Loucy (cell line): ENCODE measurements at regions not wholly inside any gene's neighbourhood (a gene's known extent, or its start where the extent isn't known, plus 50 kb on each side); places are given as distances from the start of the nearest gene placed in this dataset.
A peak's percentile ranks its signal among the peaks of the same experiment; 100 is the strongest.

Experiments
- H2AFZ ChIP-seq: fragments of 200-600 bp; sonication (generic); 2 replicates; pipeline ENCODE4 v1.6.0; 2016; ENCODE audit warnings: antibody characterized with exemption, mild to moderate bottlenecking, low read length, moderate library complexity
- H3F3A ChIP-seq: fragments of 200-600 bp; 2 replicates; pipeline ENCODE4 v1.6.0; 2016; ENCODE audit warnings: antibody characterized with exemption, low read depth, mild to moderate bottlenecking
- H3K27me3 ChIP-seq: fragments of 200-600 bp; sonication (generic); 2 replicates; pipeline ENCODE4 v1.6.1; 2014; ENCODE audit warnings: low read length, mild to moderate bottlenecking; ENCODE audit not compliant: insufficient read depth, poor library complexity, severe bottlenecking
- H3K36me3 ChIP-seq: fragments of 200-600 bp; sonication (generic); 2 replicates; pipeline ENCODE4 v1.6.1; 2016; ENCODE audit warnings: low read length; ENCODE audit not compliant: insufficient read depth
- H3K4me1 ChIP-seq: fragments of 200-600 bp; sonication (generic); 2 replicates; pipeline ENCODE4 v1.5.1; 2014; ENCODE audit warnings: low read length, mild to moderate bottlenecking; ENCODE audit not compliant: insufficient read depth, poor library complexity, severe bottlenecking
- H3K4me2 ChIP-seq: fragments of 200-600 bp; sonication (generic); 2 replicates; pipeline ENCODE4 v1.6.0; 2014; ENCODE audit warnings: antibody characterized with exemption, low read length, low read depth, mild to moderate bottlenecking; ENCODE audit not compliant: poor library complexity, severe bottlenecking
- H3K4me3 ChIP-seq: fragments of 200-600 bp; sonication (generic); 2 replicates; pipeline ENCODE4 v1.5.1; 2014; ENCODE audit warnings: low read length, mild to moderate bottlenecking, mixed read lengths; ENCODE audit not compliant: poor library complexity, severe bottlenecking
- H3K79me2 ChIP-seq: fragments of 200-600 bp; sonication (generic); 2 replicates; pipeline ENCODE4 v1.6.1; 2014; ENCODE audit warnings: low read length; ENCODE audit not compliant: insufficient read depth
- H3K9ac ChIP-seq: fragments of 200-600 bp; sonication (generic); 2 replicates; pipeline ENCODE4 v1.6.0; 2014; ENCODE audit warnings: mild to moderate bottlenecking, low read depth, low read length, moderate library complexity; ENCODE audit not compliant: poor library complexity, severe bottlenecking
- H3K9me2 ChIP-seq: fragments of 200-600 bp; sonication (generic); replicated peaks from 2 replicates; pipeline ENCODE4 v1.6.1; 2016; ENCODE audit warnings: low read depth, low read length, mixed read lengths
- H3K9me3 ChIP-seq: fragments of 200-600 bp; sonication (generic); 2 replicates; pipeline ENCODE4 v1.6.1; 2014; ENCODE audit warnings: mild to moderate bottlenecking, antibody characterized with exemption, low read length, low read depth; ENCODE audit not compliant: insufficient read depth
- H4K20me1 ChIP-seq: fragments of 200-600 bp; sonication (generic); 2 replicates; pipeline ENCODE4 v1.6.0; 2014; ENCODE audit warnings: antibody characterized with exemption, low read length, mild to moderate bottlenecking; ENCODE audit not compliant: insufficient read depth, poor library complexity, severe bottlenecking
- CTCF ChIP-seq: fragments of 200-600 bp; sonication (generic); conservative IDR thresholded peaks from 2 replicates; pipeline ENCODE4 v1.5.1; 2014; ENCODE audit warnings: mild to moderate bottlenecking, antibody characterized with exemption, low read length
- EZH2phosphoT487 ChIP-seq: fragments of 200-600 bp; IDR thresholded peaks from 2 replicates; pipeline ENCODE4 v1.6.1; 2018; ENCODE audit warnings: antibody characterized with exemption, mild to moderate bottlenecking, moderate library complexity, borderline replicate concordance

DNA sequence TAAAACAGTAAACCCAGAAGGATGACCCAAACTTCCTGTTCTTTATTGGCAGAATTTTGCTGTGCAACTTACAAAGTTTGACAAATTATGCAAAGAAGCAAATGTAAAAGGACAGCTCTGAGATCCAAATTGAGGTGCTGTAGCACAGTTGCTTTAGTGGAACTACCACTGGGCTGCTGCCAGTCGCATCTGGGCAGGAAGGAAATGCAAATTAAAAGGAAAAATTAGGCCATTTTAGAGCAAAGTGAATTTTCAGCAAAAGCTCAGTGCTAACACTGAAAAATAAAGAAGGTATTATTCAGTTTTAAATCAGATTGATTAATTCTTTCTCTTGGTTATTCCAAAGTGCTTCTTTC is 104.5 kb downstream of the ZMAT3 start:
- H3K4me2 ChIP-seq = peak overlapping the region; percentile 49

GRCh38 chr3:178966299-178967176 is 105.1 kb downstream of the ZMAT3 start:
- peak overlapping the region; percentile 32 for H2AFZ ChIP-seq
- peak overlapping the region; percentile 49 for H3K4me2 ChIP-seq

More for the DNA sequence above, 104.5 kb downstream of the ZMAT3 start:
- Histone ChIP-seq H3K9me2 (no peaks in the 10 kb centered on the region), H3K36me3 (no peaks in the 10 kb centered on the region), H3K9ac (no peak overlapping the region), H4K20me1 (no peaks in the 10 kb centered on the region), H3K4me3 (no peak overlapping the region), H3K27me3 (no peaks in the 10 kb centered on the region), H2AFZ (peak overlapping the region; percentile 32), H3K9me3 (no peaks in the 10 kb centered on the region), H3F3A (no peaks in the 10 kb centered on the region), H3K79me2 (no peaks in the 10 kb centered on the region), H3K4me1 (peaks cover 9% of the 10 kb centered on the region)
- no peak for TF ChIP-seq EZH2phosphoT487
- no peak for TF ChIP-seq CTCF

DNA sequence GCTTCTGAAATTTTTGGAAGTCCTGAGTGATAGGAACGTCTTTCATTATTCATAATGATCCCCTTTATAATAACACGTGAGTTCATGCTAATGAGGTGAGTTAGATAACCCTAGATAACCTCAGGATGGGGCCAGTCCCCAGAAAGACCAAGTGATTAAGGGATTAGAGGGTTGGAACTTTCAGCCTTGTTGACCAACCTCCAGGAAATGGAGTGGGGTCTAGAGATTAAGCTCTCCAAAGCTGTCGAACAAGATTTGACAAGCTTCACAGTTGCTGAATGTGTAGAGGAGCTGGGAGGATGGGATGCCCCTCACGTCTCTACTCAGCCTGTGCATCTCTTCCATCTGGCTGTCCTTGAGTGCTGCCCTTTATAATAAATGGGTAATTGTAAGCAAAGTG is 107.1 kb downstream of the ZMAT3 start:
- TF ChIP-seq EZH2phosphoT487 (no peak), CTCF (no peak)
- Histone ChIP-seq H3K4me3 (no peak overlapping the region), H3K27me3 (no peaks in the 10 kb centered on the region), H4K20me1 (no peaks in the 10 kb centered on the region), H2AFZ (no peak overlapping the region), H3K9me2 (no peaks in the 10 kb centered on the region), H3K4me2 (no peak overlapping the region), H3K36me3 (no peaks in the 10 kb centered on the region), H3K9me3 (no peaks in the 10 kb centered on the region), H3K4me1 (peaks cover 16% of the 10 kb centered on the region), H3K9ac (no peak overlapping the region), H3F3A (no peaks in the 10 kb centered on the region), H3K79me2 (no peaks in the 10 kb centered on the region)

More at GRCh38 chr3:178966299-178967176, 105.1 kb downstream of the ZMAT3 start:
- no peaks in the 10 kb centered on the region for H3F3A ChIP-seq
- H3K9me2 ChIP-seq = no peaks in the 10 kb centered on the region
- TF ChIP-seq CTCF (peak; percentile 81), EZH2phosphoT487 (no peak)
- no peak overlapping the region for H3K9ac ChIP-seq
- H4K20me1 ChIP-seq = no peaks in the 10 kb centered on the region
- no peaks in the 10 kb centered on the region for H3K9me3 ChIP-seq
- peak overlapping the region; percentile 25 for H3K4me3 ChIP-seq
- peaks cover 9% of the 10 kb centered on the region for H3K4me1 ChIP-seq
- no peaks in the 10 kb centered on the region for H3K36me3 ChIP-seq
- H3K27me3 ChIP-seq = no peaks in the 10 kb centered on the region
- no peaks in the 10 kb centered on the region for H3K79me2 ChIP-seq
